GM03348 (cell line): ENCODE measurements at regions not wholly inside any gene's neighbourhood (a gene's known extent, or its start where the extent isn't known, plus 50 kb on each side); places are given as distances from the start of the nearest gene placed in this dataset.
A peak's percentile ranks its signal among the peaks of the same experiment; 100 is the strongest.
"Not testable (repeated sequence)": the region's sequence is repeated elsewhere in the genome, so short reads cannot be mapped to it uniquely, and the experiment has no call there.

ENCODE experiments used
- DNase-seq: peaks from one replicate; pipeline ENCODE4 v3.0.0; 2012; ENCODE audit warnings: low spot score

DNA sequence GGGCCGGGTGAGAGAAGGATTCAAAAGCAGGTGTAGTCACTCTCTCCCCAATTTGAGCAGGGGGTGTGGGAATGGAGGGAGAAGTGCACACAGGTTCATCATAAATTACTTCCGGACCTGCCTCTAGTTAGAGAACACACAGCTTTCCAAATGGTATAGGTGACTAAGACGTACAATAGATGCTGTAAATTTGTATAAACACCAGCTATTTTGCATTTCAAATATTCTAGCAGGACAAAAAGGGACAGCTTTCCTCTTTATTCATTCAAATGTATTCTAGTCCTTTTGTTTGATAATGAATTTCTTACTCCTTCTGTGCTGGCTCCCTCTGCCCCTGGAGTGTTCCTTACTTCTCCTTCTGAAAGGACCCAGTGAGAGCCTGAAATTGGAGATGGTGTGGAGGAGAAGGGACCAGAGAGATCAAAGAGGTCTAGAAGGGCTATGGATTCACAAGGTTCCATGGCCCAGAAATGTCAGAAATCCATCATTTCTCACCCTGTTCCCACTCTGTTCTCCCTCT, 53.2 kb upstream of the SH3BP4 start:
- no peak for DNase-seq

DNA sequence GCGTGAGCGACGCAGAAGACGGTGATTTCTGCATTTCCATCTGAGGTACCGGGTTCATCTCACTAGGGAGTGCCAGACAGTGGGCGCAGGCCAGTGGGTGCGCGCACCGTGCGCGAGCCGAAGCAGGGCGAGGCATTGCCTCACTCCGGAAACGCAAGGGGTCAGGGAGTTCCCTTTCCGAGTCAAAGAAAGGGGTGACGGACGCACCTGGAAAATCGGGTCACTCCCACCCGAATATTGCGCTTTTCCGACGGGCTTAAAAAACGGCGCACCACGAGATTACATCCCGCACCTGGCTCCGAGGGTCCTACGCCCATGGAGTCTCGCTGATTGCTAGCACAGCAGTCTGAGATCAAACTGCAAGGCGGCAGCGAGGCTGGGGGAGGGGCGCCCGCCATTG, 63.4 kb upstream of the SH3BP4 start:
- DNase-seq, result not testable (repeated sequence)

DNA sequence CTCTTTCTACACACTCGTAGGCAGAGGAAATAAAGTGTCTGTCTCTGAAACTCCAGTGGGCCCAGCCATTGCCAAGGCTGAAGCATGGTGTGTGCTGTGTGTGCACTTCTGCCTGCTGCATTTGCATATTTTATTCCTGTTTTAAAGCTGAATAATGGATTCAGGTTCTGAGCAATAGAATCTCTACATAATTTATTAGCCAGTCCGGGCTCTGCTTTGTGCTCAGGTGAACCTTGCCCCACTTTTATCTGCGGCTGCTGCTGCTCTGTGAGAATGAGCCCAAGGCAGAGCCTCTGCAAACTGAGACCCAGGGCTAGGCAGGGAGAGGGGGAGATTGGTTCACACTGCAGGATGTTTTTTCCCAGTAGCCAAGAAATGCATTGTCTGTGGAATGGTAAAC, 64.6 kb upstream of the SH3BP4 start:
- DNase-seq, result no peak

DNA sequence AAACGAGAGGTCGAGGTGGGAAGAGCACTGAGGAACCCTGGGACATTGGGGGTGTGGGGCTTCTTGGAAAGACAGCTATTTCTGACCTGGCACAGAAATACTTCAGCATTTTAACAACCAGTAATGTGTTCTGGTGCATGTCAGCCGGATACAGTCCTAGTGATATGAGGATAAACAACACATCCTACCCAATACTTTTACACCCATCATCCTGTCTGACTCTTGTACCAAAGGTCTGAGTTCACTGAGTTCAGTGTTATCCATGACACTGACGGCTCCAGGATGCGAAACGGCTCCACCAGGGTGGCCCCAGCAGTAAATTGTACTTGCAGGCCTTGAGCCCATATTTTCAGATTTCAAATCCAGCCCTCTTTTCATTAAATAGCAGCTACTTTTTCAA, 65.9 kb upstream of the SH3BP4 start:
- no peak for DNase-seq

DNA sequence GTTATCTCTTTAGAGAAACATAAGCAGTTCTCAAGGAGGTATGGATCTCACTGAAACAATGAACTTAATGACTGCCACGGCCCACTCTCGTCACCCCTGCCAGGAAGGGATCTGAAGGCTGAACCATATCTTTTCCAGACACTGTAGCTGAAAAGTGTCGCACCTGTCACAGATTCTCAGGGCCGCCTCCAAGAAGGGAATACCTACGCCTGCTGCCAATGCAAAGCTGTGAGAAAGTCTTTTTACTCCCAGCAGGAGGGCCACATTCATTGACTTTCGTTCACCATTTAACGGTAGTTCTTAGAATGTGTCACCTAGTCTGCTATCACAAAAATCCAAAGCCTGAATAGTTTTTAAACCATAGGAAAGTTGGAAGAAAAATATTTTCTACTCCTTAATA, 66.7 kb upstream of the SH3BP4 start:
- DNase-seq, result no peak

DNA sequence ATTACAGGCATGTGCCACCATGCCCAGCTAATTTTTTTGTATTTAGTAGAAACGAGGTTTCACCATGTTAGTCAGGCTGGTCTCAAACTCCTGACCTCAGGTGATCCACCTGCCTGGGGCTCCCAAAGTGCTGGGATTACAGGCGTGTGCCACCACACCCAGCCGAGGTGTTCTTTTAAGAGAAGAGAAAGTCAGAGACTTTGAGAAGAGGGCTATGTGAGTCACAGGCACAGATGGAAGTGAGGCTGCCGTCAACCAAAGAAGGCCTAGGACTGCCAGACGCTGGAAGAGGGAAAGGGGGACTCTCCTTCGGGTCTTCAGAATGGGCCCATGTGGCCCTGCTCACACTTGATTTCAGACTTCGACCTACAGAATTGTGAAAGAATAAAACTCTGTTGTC, 67.2 kb upstream of the SH3BP4 start:
- no peak for DNase-seq

DNA sequence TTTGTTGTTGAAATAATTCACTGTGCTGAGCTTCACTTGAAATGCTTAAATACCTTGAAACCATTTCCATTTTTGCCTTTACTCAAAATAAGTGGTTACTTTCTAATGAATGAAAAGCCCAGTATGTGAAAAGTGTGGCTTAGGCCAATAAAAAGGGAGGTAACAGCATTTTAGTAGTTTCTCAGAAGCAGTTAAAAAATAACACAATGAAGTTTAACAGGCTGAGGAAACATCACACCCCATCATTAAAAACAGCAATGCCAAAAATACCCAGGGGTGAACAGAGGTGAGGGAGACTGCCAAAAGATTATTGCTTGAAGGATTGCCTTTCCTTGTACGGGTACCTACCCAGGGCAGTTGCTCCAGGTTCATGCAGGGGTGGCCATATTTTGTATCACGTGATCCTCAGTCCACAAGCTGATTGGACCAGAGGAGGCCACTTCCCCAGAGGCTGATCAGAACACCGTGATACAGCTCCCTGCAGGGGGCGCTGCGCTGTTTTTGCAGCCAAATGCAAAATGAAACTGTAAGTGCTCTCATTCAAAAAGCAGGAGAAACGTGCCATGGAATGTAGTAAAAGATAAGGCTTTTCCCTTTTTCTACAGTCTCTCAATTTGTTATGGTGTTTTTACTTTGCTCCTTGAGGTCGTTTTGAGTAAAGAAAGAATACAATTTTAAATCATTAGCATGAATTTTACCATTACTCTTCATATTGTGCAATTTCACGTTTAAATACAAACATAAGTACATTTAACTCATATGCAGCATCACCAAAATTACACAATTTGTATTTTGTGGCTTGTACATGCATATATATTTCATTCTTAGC, 70.2 kb upstream of the SH3BP4 start:
- peak; percentile 96 for DNase-seq

DNA sequence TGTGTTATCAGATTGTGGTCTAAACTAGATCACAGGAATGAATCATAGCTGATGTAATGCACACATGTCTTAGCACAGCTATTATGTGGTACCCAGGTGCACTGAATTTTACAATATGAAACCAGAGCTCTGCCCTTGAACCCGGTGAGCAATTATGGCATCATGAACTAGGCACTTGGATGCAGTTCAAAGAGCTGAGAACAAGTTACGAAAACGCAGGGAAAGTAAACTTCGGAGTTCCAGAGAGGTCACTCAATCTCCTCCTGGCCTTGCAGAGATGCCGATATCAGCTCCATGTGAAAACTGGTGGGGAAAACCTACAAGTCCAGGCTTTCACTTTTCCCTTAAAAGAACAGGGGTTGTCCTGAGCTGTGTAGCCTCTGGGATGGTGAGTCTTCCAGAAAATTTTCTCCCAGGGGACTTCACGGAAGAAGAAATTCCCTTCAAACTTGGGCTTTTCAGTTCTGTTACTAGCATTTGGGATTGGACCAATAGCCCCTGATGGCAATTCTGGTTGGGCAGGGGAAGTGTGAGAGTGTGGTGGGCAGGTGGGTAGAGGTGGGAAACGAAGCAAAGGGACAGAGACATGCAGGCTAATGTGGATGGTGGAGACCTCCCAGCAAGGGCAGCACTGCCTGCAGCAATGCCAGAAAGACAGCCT, 71.1 kb upstream of the SH3BP4 start:
- DNase-seq, result peak; percentile 41

DNA sequence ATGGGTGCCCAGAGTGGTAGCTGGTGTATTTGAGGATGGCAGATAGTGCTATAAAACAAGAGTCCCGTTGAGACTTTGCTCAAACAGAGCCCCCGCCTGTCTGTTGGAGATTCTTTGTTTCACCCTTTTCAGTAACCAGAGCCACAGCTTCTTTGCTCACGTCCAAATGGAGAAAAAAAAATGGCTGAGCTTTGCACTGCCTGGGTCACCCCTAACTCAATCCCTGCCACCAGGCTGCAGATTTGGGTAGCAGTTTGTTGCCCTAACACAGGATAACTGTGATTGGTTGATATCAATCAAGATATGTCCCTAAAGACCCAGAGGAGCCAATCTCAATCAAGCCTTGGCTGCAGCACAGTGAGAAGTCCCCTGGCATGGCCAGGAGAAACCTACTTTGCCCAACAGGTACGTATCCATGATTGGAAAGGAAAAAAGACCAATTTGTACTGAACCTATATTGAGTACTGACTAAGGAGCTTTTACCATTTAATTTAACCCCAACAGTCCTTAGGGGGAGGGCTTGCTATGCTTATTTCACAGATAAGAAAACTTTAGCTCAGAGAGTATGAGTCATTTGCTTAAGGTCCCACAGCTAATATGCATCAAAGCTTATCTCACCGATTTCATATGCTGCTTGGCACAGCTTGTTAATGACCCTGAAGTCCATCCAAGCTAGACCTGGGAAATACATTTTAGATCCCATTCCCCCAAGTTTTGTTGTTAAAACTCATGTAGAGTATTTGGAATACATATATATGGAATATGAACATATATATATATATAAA, 72.0 kb upstream of the SH3BP4 start:
- DNase-seq, result no peak

DNA sequence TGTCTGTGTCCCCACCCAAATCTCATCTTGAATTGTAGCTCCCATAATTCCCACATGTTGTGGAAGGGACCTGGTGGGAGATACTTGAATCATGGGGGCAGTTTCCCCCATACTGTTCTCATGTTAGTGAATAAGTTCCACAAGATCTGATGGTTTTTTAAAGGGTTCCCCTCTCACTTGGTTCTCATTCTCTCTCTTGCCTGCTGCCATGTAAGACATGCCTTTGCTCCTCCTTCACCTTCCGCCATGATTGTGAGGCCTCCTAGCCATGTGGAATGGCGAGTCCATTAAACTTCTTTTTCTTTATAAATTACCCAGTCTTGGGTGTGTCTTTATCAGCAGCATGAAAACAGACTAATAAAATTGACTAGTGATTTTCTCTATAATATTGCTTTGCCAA, 75.2 kb upstream of the SH3BP4 start:
- DNase-seq, result not testable (repeated sequence)

DNA sequence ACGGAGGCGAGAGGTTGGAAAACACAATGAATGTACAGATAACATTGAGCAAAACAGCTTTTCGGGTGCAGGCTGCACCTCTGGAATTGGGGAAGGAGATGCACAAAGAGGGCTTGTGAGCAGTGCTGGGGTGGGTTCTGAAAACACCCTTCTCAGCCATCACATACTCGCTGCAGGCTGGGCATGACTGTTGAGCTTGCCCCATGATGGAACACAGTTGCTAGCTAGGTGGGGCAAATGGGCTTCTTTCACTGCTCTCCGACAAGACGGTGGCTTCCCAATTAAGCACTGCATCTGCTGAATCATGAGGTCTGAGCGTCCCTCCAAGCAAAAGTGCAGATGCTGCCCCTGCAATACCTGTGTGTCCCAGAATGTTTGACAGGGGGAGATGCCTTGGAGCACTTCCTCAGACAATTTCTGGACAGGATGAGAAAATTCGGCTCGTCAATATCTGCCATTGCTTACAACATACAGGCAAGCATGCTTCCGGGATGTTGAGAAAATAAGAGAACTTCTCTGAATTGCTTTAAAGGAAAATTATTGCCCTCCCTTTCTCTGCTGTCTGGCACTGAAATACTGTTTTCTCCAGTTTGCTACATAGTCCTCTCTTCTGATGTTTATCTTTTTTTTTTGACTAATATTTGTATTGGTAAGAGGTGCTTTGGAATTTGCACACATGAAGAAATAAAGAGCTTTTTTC, 77.3 kb upstream of the SH3BP4 start:
- no peak for DNase-seq

DNA sequence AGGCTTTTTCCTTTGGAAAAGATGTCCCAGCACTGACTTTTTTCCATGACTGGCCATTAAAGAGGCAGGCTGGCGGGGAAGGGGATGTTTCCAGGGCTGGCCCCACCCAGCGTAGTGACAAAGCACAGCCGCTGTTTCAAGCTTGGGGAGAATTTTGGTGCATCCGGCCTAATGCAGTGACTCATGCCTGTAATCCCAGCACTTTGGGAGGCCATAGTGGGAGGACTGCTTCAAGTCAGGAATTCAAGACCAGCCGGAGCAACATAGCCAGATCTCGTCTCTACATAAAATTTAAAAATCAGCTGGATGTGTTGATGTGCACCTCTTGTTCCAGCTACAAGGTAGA, 78.0 kb upstream of the SH3BP4 start:
- peak; percentile 62 for DNase-seq

DNA sequence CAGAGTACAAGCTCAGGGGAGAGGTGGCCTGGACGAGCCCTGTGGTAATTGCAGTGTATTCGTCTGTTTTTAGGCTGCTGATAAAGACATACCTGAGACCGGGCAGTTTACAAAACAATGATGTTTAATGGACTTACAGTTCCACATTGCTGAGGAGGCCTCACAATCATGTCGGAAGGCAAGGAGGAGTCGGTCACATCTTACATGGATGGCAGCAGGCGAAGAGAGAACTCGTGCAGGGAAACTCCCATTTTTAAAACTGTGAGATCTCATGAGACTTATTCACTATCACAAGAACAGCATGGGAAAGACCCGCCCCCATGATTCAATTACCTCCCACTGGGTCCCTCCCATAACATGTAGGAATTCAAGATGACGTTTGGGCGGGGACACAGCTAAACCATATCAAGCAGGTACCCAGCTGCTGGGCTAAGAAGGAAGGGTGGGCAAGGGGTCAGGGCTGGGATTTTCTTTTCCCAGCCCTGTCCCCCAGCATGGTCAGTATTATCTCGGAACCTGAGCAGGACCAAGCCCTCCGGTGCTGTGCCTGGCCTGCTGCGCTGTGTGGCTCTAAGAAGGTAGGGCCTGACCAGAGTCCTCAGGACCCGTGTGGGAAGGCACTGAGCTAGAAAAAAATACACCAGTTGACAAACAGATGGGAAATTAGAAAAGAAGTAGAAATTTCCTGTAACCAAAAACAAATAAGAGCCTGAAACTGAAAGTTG, 78.6 kb upstream of the SH3BP4 start:
- DNase-seq, result no peak

DNA sequence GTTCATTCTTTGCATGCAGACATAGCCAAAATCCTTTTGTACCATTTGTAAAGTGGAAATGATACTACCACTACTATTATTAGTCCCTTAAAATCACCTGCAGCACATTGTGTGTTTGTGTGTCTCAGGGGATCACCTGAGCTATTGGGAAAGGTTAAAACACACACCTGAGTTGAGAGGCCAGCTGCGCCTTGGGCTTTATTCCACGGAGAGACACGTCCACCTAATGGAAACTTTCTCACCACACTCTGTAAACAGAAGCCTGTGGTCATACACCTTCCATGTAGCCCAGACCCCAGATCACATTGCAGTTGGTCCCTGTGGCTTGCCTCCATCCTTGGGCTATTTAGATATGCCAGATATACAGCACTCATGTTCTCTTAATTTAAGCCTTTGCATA, 81.8 kb upstream of the SH3BP4 start:
- DNase-seq, result no peak

DNA sequence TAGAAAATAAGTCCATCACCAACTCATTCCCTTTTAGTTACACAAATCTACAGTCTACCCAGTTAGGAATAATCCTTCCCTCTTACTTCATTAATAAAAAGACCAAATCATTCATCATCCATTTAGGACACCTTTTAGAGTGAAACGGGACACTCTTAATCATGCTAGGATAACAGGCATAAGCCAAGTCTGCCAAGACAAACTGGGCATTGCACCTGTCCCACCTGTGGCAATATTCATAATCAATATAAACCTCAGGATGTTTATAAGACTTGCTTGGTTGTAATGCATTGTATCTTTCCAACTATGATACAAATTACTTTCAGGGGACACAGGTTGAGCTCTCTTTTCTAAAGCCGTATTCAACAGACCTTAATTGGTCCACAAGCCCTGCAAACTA, 82.7 kb upstream of the SH3BP4 start:
- DNase-seq, result no peak

DNA sequence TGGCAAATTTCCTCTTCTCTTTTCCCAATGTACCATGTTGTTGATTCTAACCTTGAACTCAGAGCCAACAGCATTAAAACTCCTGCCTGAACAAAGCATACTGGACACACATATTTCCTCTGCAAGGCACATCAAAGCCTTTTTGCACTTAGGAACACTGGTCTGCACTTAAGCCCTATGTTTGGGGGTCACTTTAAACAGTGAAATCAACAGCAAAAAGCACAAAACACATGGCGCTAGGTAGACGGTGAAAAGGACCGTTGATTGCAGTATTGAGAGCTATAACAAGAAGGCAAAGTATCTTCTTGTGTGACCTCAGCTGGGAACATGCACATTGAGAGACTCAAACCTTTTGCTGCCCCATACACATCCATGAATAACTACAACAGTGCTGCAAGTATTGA, 83.9 kb upstream of the SH3BP4 start:
- no peak for DNase-seq

DNA sequence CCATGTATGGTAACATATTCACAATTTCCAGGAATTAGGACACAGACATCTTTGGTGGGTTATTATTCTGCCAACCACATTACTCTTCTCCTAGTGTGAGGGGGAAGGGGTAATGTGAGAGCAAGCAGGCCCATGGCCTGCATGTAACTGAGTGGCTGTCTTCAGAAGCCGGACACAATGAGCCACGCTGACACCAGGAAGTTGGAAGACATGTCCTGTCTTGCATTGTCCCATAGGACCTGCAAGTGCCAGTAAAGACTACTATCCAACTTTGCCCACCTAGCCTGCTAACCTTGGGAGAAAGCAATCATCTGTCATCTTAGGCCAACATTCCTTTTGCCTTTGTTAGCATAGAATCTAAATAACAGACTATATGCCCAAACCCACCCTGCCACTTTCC, 86.2 kb upstream of the SH3BP4 start:
- no peak for DNase-seq

DNA sequence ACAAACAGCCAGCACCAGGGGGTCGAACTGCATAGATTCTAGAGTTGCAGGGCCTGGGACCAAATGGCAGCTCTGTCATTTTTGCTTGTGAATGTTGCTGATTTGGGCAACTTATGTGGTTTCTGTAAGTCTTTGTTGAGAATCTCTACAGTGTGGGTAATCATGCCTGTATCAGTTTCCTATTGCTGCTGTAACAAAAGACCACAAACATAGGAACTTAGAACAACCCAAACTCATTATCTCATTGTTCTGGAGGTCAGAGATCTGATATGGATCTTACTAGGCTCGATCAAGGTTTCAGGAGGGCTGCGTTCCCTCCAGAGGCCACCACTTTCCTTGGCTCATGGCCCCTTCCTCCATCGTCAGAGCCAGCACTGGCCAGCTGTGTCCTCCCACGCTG, 86.8 kb upstream of the SH3BP4 start:
- DNase-seq, result no peak

DNA sequence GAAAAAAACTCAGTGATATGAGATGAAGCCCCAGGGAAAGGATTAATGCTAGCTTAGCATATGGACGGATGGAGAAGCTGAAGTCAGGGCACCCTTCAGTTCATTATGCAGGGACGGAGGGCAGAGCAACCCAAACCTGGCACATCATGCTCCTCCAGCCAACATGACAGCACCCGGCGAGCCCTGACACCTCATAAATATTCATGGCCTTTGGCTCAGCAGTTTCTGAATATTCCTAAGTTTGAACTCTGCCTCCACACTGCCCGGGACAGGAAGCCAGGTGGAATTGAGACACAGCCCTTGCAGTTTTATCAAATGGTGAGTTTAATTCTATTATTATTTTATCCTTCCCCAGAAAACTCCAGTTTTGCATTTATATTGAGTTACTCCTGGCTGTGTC, 87.3 kb upstream of the SH3BP4 start:
- no peak for DNase-seq

DNA sequence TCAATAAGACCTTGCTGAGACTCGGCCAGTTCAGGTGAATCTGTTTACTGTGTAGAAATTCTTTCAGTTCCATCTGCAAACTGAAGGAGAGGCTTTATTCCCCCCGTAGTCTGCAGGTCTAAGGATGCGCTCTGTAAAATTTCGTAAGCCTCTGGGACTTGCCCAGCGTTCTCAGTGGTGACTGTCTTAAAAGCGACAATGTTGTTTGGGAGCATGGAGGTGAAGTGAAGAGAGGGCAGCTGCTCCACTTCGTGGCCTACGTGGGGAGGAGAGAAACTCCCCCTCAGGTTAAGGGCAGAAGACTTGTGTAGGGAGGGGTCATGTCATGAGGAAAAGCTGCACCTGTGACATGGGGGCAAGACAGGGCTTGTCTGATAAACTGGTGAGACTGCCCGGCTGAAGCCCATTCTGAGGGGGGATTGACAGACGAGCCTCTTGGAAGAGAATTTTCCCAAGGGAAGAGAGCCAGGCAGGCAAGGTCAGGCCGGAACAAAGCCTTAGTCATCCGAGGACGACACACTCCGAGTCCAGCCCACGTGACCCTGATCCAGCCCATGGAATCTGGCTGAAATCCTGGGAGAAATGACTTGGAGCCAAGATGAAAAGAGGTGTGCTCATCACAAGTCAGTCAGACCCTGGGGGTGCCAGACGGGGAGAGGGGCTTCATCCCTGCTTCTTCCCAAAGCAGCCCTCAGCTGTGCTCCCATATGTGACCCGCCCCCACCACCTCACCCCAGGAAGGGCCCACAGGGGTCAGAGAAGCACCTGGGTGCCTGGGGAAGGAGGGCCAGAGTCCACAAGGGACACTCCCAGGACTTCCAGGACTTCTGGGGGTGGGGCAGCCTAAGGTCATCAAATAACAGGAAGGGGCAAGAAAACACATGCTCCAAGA, 88.5 kb upstream of the SH3BP4 start:
- DNase-seq, result peak; percentile 67
